Common myeloid progenitor, CD34-positive (primary cell): ENCODE measurements at regions not wholly inside any gene's neighbourhood (a gene's known extent, or its start where the extent isn't known, plus 50 kb on each side); places are given as distances from the start of the nearest gene placed in this dataset.

Experiments
- CTCF ChIA-PET: fragments of 350-600 bp; sonication (Branson Sonifier 250); formaldehyde crosslinking; loops from one replicate; lab custom pipeline; 2021; ENCODE audit warnings: antibody characterized with exemption; lab: Charles Lee
- POLR2A ChIA-PET: fragments of 350-600 bp; sonication (Branson Sonifier 250); formaldehyde crosslinking; loops from one replicate; lab custom pipeline; 2021; ENCODE audit warnings: antibody characterized with exemption; lab: Charles Lee
- DNase-seq, 3 donors: peaks; one replicate each; pipeline versions ENCODE4 v3.0.0 to v3.0.0-alpha.2; 2013
- H3K27ac ChIP-seq, 2 experiments: 1 replicate in 1 of 2; 2 replicates in 1 of 2; pipeline ENCODE4 v1.7.0; 2013; ENCODE audit warnings: inconsistent platforms in 2 of 2, low read length in 2 of 2, mild to moderate bottlenecking in 2 of 2, low read depth in 1 of 2, moderate library complexity in 1 of 2; ENCODE audit not compliant: severe bottlenecking in 2 of 2, insufficient read depth in 1 of 2, poor library complexity in 1 of 2
- H3K27me3 ChIP-seq, 5 experiments: replicated peaks in 2 of 5; 1 replicate in 3 of 5; 2 replicates in 2 of 5; pipeline versions ENCODE4 v1.6.1 to v1.7.0; 2013; ENCODE audit warnings: low read length in 4 of 5, mild to moderate bottlenecking in 2 of 5, moderate library complexity in 2 of 5, inconsistent platforms in 1 of 5; ENCODE audit not compliant: insufficient read depth in 5 of 5, control insufficient read depth in 4 of 5
- H3K36me3 ChIP-seq, 4 experiments: 1 replicate in 2 of 4; 2 replicates in 2 of 4; pipeline versions ENCODE4 v1.6.1 to v1.7.0; 2013; ENCODE audit warnings: low read length in 3 of 4, control low read depth in 1 of 4, mild to moderate bottlenecking in 1 of 4; ENCODE audit not compliant: control insufficient read depth in 4 of 4, insufficient read depth in 4 of 4
- H3K4me1 ChIP-seq, 4 experiments: 1 replicate in 3 of 4; 2 replicates in 1 of 4; pipeline versions ENCODE4 v1.6.1 to v1.7.1; 2013; ENCODE audit warnings: low read length in 3 of 4, mild to moderate bottlenecking in 3 of 4, control low read depth in 1 of 4, inconsistent platforms in 1 of 4, moderate library complexity in 1 of 4; ENCODE audit not compliant: control insufficient read depth in 4 of 4, insufficient read depth in 4 of 4; ENCODE audit errors: control extremely low read depth in 1 of 4
- H3K4me3 ChIP-seq, 7 experiments: 1 replicate in 4 of 7; 2 replicates in 3 of 7; pipeline versions ENCODE4 v1.5.1 to v1.7.0; 2013; ENCODE audit warnings: mild to moderate bottlenecking in 7 of 7, low read length in 6 of 7, moderate library complexity in 6 of 7, inconsistent platforms in 2 of 7, low read depth in 2 of 7, control low read depth in 1 of 7; ENCODE audit not compliant: insufficient read depth in 4 of 7, control insufficient read depth in 1 of 7; ENCODE audit errors: extremely low read depth in 1 of 7
- H3K9me3 ChIP-seq, 5 experiments: 1 replicate in 4 of 5; 2 replicates in 1 of 5; pipeline versions ENCODE4 v1.6.1 to v1.7.1; 2013; ENCODE audit warnings: low read length in 4 of 5, mild to moderate bottlenecking in 2 of 5, inconsistent platforms in 1 of 5, low read depth in 1 of 5, moderate library complexity in 1 of 5; ENCODE audit not compliant: control insufficient read depth in 4 of 5, insufficient read depth in 2 of 5; ENCODE audit errors: control extremely low read depth in 1 of 5
- WGBS: methylation state at CpG from one replicate; pipeline ENCODE4 v1.1.5; 2013; ENCODE audit not compliant: insufficient coverage; 5-methylcytosine and 5-hydroxymethylcytosine counted together

GRCh38 chr15:94889153-94889552 lies 657.8 kb downstream of the MCTP2 start:
- ChIA-PET CTCF (no interaction called here), POLR2A (no interaction called here)
- Histone ChIP-seq H3K27ac (no peak overlapping the region), H3K27me3 (no peaks in the 10 kb centered on the region), H3K4me3 (no peak overlapping the region), H3K4me1 (no peaks in the 10 kb centered on the region), H3K36me3 (no peaks in the 10 kb centered on the region), H3K9me3 (peaks cover 0 to 3% (median 1%) of the 10 kb centered on the region in 5 experiments)
- DNase-seq: no peak
- WGBS: 93% methylated on average over 3 of the region's 5 CpGs

- Histone ChIP-seq H3K27ac (no peak overlapping the region), H3K9me3 (peaks cover 0 to 6% (median 3%) of the 10 kb centered on the region in 5 experiments), H3K4me3 (no peak overlapping the region), H3K36me3 (no peaks in the 10 kb centered on the region), H3K27me3 (no peaks in the 10 kb centered on the region), H3K4me1 (no peaks in the 10 kb centered on the region)
- no peak for DNase-seq
- ChIA-PET CTCF (interaction anchor here (1.2 kb wide), 1 partner anchor 11 kb away, joined by 4 read pairs; no protein-coding TSS in a partner anchor), POLR2A (no interaction called here)
These were observed 661.7 kb downstream of the MCTP2 start for GRCh38 chr15:94893091-94893490.

GRCh38 chr15:94894056-94894455 lies 662.7 kb downstream of the MCTP2 start:
- peaks cover 0 to 6% (median 3%) of the 10 kb centered on the region in 5 experiments for H3K9me3 ChIP-seq
- no peak overlapping the region for H3K27ac ChIP-seq
- no peaks in the 10 kb centered on the region for H3K4me1 ChIP-seq
- CTCF ChIA-PET: interaction anchor here (0.8 kb wide), 1 partner anchor 10 kb away, joined by 3 read pairs; no protein-coding TSS in a partner anchor
- no peaks in the 10 kb centered on the region for H3K27me3 ChIP-seq
- no peaks in the 10 kb centered on the region for H3K36me3 ChIP-seq
- H3K4me3 ChIP-seq: no peak overlapping the region
- WGBS: 100% methylated on average over 3 of the region's 3 CpGs
- DNase-seq: no peak
- POLR2A ChIA-PET: no interaction called here

- H3K4me3 ChIP-seq: no peak overlapping the region
- DNase-seq: no peak
- ChIA-PET POLR2A (no interaction called here), CTCF (no interaction called here)
- no peaks in the 10 kb centered on the region for H3K27me3 ChIP-seq
- peaks cover 0 to 21% (median 7%) of the 10 kb centered on the region in 5 experiments for H3K9me3 ChIP-seq
- H3K27ac ChIP-seq: no peak overlapping the region
- H3K36me3 ChIP-seq: no peaks in the 10 kb centered on the region
- H3K4me1 ChIP-seq: no peaks in the 10 kb centered on the region
- 100% methylated on average over 1 of the region's 1 CpG for WGBS
These were observed 678.1 kb downstream of the MCTP2 start for GRCh38 chr15:94909510-94909909.

- Histone ChIP-seq H3K27ac (no peak overlapping the region), H3K4me3 (no peak overlapping the region), H3K4me1 (no peaks in the 10 kb centered on the region), H3K36me3 (no peaks in the 10 kb centered on the region), H3K9me3 (peaks cover 0 to 21% (median 7%) of the 10 kb centered on the region in 5 experiments), H3K27me3 (no peaks in the 10 kb centered on the region)
- DNase-seq: no peak
- CTCF ChIA-PET: no interaction called here
- POLR2A ChIA-PET: no interaction called here
These were observed 678.8 kb downstream of the MCTP2 start for GRCh38 chr15:94910166-94910565.

GRCh38 chr15:94912760-94913159 lies 681.4 kb downstream of the MCTP2 start:
- ChIA-PET POLR2A (no interaction called here), CTCF (interaction anchor here (0.5 kb wide), 1 partner anchor 519 kb away, joined by 3 read pairs; no protein-coding TSS in a partner anchor)
- H3K27me3 ChIP-seq: no peaks in the 10 kb centered on the region
- H3K4me1 ChIP-seq: no peaks in the 10 kb centered on the region
- no peak overlapping the region for H3K4me3 ChIP-seq
- DNase-seq: no peak
- WGBS: 71% methylated on average over 2 of the region's 3 CpGs
- no peak overlapping the region for H3K27ac ChIP-seq
- peaks cover 0 to 18% (median 7%) of the 10 kb centered on the region in 5 experiments for H3K9me3 ChIP-seq
- no peaks in the 10 kb centered on the region for H3K36me3 ChIP-seq

GRCh38 chr15:94917068-94917467 lies 685.7 kb downstream of the MCTP2 start:
- Histone ChIP-seq H3K27me3 (no peaks in the 10 kb centered on the region), H3K4me3 (no peak overlapping the region), H3K9me3 (peaks cover 0 to 3% (median 0%) of the 10 kb centered on the region in 5 experiments), H3K36me3 (no peaks in the 10 kb centered on the region), H3K27ac (no peak overlapping the region), H3K4me1 (no peaks in the 10 kb centered on the region)
- WGBS: 63% methylated on average over 3 of the region's 5 CpGs
- CTCF ChIA-PET: interaction anchor here (0.6 kb wide), 1 partner anchor 72 kb away, joined by 3 read pairs; no protein-coding TSS in a partner anchor
- DNase-seq: no peak
- POLR2A ChIA-PET: no interaction called here
